ENCODE measurements at regions not wholly inside any gene's neighbourhood (a gene's known extent, or its start where the extent isn't known, plus 50 kb on each side); places are given as distances from the start of the nearest gene placed in this dataset.

DNA sequence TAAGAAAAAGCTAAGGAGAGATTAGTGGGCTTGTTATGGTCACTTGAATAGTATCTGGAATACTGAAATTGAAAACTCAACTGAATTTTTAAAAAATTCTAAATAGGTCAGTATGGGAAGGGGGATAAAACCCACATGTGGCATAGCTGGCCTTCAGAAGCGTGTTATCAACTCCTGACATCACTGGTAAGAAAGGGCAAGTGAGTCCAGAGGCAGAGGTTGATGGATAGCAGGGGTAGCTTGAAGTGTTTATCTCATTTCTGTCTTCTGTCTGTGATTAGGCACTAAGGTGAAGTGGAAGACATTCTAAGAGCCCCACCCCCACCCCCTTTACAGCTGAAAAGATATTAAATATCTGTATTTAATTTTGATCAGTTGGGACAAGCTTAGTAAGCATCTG is 261.4 kb upstream of the TMTC1 start:
- TF ChIP-seq, protein P1, sequence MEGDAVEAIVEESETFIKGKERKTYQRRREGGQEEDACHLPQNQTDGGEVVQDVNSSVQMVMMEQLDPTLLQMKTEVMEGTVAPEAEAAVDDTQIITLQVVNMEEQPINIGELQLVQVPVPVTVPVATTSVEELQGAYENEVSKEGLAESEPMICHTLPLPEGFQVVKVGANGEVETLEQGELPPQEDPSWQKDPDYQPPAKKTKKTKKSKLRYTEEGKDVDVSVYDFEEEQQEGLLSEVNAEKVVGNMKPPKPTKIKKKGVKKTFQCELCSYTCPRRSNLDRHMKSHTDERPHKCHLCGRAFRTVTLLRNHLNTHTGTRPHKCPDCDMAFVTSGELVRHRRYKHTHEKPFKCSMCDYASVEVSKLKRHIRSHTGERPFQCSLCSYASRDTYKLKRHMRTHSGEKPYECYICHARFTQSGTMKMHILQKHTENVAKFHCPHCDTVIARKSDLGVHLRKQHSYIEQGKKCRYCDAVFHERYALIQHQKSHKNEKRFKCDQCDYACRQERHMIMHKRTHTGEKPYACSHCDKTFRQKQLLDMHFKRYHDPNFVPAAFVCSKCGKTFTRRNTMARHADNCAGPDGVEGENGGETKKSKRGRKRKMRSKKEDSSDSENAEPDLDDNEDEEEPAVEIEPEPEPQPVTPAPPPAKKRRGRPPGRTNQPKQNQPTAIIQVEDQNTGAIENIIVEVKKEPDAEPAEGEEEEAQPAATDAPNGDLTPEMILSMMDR (IDR thresholded peaks at IDR 0.05; ENCODE audit: extremely low read depth, missing control alignments): no peak
- no peak for DNase-seq (ENCODE audit: low spot score)

DNA sequence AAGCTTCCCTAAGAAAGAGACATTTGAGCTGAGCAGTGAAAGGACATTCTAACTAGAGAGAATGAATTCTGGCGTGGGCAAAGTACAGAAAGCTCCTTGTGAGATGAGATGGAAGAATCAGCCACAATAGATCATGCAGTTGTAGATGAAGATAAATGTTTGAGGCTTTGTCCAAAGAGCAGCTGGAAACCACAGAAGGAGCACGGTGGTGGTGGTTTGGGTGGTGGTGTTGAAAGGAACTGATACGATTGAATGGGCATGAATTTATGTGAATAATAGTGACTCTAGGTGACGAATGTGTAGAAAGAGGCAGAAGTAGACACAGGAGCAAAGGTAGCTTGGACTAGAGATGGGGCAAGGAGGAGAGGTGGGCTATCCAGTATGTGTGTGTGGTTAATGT is 260.5 kb upstream of the TMTC1 start:
- TF ChIP-seq, protein P1 (IDR thresholded peaks at IDR 0.05; ENCODE audit: extremely low read depth, missing control alignments): no peak
- DNase-seq (ENCODE audit: low spot score): no peak

GRCh38 chr12:30043151-30043847 is 259.6 kb upstream of the TMTC1 start:
- no peak for DNase-seq (ENCODE audit: low spot score)
- TF ChIP-seq, protein P1 (IDR thresholded peaks at IDR 0.05; ENCODE audit: extremely low read depth, missing control alignments): no peak

DNA sequence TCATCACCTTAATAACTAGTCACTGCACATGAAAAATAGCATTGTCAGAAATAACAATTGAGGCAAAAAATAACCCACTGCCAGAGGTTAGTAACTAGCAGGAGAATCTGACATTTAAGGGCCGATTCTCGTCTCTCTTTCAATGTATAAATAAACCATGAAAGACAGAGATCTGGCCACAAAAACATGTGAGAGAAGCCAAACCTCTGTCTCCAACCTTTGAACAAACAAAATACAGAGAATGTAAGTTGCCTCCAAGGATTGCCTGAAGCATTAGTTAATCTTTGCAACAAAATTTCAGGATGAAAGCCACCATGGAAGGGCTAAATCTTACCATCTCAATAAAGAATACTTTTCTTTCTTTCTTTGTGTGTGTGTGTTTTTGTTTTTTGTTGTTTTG is 257.4 kb upstream of the TMTC1 start:
- TF ChIP-seq, protein P1 (IDR thresholded peaks at IDR 0.05; ENCODE audit: extremely low read depth, missing control alignments): no peak
- no peak for DNase-seq (ENCODE audit: low spot score)

DNA sequence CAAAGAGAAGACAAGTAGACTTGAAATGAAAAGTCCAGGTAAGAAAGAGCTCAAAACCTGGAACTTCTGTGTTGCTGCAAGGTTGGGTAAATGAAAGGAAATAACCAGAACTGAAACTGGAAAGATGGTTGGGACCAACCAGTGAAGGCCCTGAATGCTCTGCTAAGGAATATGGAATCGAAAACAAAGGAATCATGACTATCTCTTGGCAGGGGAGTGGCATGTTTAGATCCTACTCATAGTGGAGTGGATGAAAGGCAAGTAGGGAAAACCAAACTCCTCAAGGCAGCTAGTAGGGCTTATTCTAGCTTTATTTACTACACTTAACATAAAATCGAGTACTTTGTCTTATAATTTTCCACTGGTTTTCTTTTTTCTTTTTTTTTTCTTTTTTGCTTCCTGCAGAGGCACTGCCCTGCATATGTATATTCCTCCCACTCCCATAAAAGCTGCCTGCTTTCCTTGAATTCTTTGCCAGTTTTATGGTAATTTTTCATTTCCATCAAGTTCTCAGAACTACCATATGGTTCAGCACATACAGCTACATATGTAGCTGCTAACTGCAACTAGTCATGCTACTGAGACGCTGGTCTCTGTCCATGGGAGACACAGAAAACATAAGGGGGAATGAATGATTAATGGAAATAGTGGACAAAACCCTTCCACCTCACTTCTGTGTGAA is 247.1 kb upstream of the TMTC1 start:
- no peak for DNase-seq (ENCODE audit: low spot score)
- TF ChIP-seq, protein P1 (IDR thresholded peaks at IDR 0.05; ENCODE audit: extremely low read depth, missing control alignments): no peak

- TF ChIP-seq, protein P1 (IDR thresholded peaks at IDR 0.05; ENCODE audit: extremely low read depth, missing control alignments): no peak
Measured at GRCh38 chr12:30026621-30027234, 243.0 kb upstream of the TMTC1 start.

GRCh38 chr12:30025317-30025716 is 241.6 kb upstream of the TMTC1 start:
- no peak for DNase-seq (ENCODE audit: low spot score)
- TF ChIP-seq, protein P1 (IDR thresholded peaks at IDR 0.05; ENCODE audit: extremely low read depth, missing control alignments): no peak

More at GRCh38 chr12:30026621-30027234, 243.0 kb upstream of the TMTC1 start:
- no peak for DNase-seq (ENCODE audit: low spot score)

Measured in GM20000 (cell line).